PC-3 (cell line): ENCODE measurements at regions not wholly inside any gene's neighbourhood (a gene's known extent, or its start where the extent isn't known, plus 50 kb on each side); places are given as distances from the start of the nearest gene placed in this dataset.

Experiments used
- ATAC-seq: fragments of 200-7000 bp; cut with Tn5 transposase; 2 replicates; pipeline ENCODE4 v1.9.1; 2020; ENCODE audit warnings: mild to moderate bottlenecking, moderate library complexity
- BruUV-seq: library from RNA; stranded (reverse); fragments of 400-500 nt; replicated peaks from 2 replicates; lab custom pipeline; 2021; lab: Mats Ljungman, UMichigan
- CTCF ChIA-PET: fragments of 300-600 bp; sonication (Branson Sonifier 250); formaldehyde crosslinking; loops from one replicate; lab custom pipeline; 2022; ENCODE audit warnings: antibody characterized with exemption; lab: Charles Lee
- POLR2A ChIA-PET: fragments of 300-600 bp; sonication (Branson Sonifier 250); formaldehyde crosslinking; loops from one replicate; lab custom pipeline; 2022; ENCODE audit warnings: antibody characterized with exemption; ENCODE audit not compliant: unreplicated experiment; lab: Charles Lee
- DNase-seq: peaks from one replicate; pipeline ENCODE4 v3.0.0-alpha.2; 2015
- H2AFZ ChIP-seq: fragments of 300-600 bp; sonication (generic); 2 replicates; pipeline ENCODE4 v1.6.0; 2016; ENCODE audit warnings: antibody characterized with exemption, low read length
- H3F3A ChIP-seq: fragments of 300-600 bp; sonication (generic); one replicate; pipeline ENCODE4 v1.6.0; 2017; ENCODE audit warnings: antibody characterized with exemption, low read length, control low read depth, mild to moderate bottlenecking; ENCODE audit not compliant: unreplicated experiment
- H3K27ac ChIP-seq: fragments of 300-600 bp; sonication (generic); 2 replicates; pipeline ENCODE4 v1.5.1; 2016; ENCODE audit warnings: mild to moderate bottlenecking, low read length
- H3K27me3 ChIP-seq: fragments of 300-600 bp; sonication (generic); 2 replicates; pipeline ENCODE4 v1.6.1; 2016; ENCODE audit warnings: low read length, mixed read lengths
- H3K36me3 ChIP-seq: fragments of 300-600 bp; sonication (generic); 2 replicates; pipeline ENCODE4 v1.6.1; 2016; ENCODE audit warnings: low read depth, mixed run types, low read length, mixed read lengths
- H3K4me1 ChIP-seq: fragments of 300-600 bp; sonication (generic); 2 replicates; pipeline ENCODE4 v1.5.1; 2016; ENCODE audit warnings: low read length; ENCODE audit not compliant: insufficient read depth
- H3K4me2 ChIP-seq: fragments of 300-600 bp; sonication (generic); 2 replicates; pipeline ENCODE4 v1.6.0; 2016; ENCODE audit warnings: low read length
- H3K4me3 ChIP-seq: fragments of 300-600 bp; sonication (generic); 2 replicates; pipeline ENCODE4 v1.5.1; 2016; ENCODE audit warnings: mild to moderate bottlenecking, low read length, mixed read lengths
- H3K79me2 ChIP-seq: fragments of 300-600 bp; sonication (generic); 2 replicates; pipeline ENCODE4 v1.6.1; 2017; ENCODE audit warnings: low read length, mixed read lengths
- H3K9ac ChIP-seq: fragments of 300-600 bp; sonication (generic); 2 replicates; pipeline ENCODE4 v1.6.0; 2016; ENCODE audit warnings: mild to moderate bottlenecking, low read length
- H3K9me2 ChIP-seq: fragments of 300-600 bp; sonication (generic); replicated peaks from 2 replicates; pipeline ENCODE4 v1.6.1; 2016; ENCODE audit warnings: mixed run types, low read length, mixed read lengths
- H3K9me3 ChIP-seq: fragments of 300-600 bp; sonication (generic); 2 replicates; pipeline ENCODE4 v1.6.1; 2016; ENCODE audit warnings: low read length, mixed read lengths
- H4K20me1 ChIP-seq: fragments of 300-600 bp; sonication (generic); 2 replicates; pipeline ENCODE4 v1.6.1; 2016; ENCODE audit warnings: low read length, mixed read lengths
- CTCF ChIP-seq: fragments of 300-600 bp; sonication (generic); conservative IDR thresholded peaks from 2 replicates; pipeline ENCODE4 v1.5.1; 2017; ENCODE audit warnings: antibody characterized with exemption, low read depth, mild to moderate bottlenecking, low read length
- EZH2 ChIP-seq: fragments of 300-600 bp; sonication (generic); IDR thresholded peaks from one replicate; pipeline ENCODE4 v1.6.1; 2017; ENCODE audit warnings: antibody characterized with exemption, mild to moderate bottlenecking, low read length; ENCODE audit not compliant: unreplicated experiment
- EZH2phosphoT487 ChIP-seq: fragments of 300-600 bp; sonication (generic); IDR thresholded peaks from 2 replicates; pipeline ENCODE4 v1.6.1; 2018; ENCODE audit warnings: mild to moderate bottlenecking, antibody characterized with exemption, low read length, borderline replicate concordance
- intact Hi-C: fragments of 100-400 bp; cut with micrococcal nuclease; formaldehyde crosslinking; loops from 2 replicates; pipeline ENCODE4 v1.9.0; 2023

DNA sequence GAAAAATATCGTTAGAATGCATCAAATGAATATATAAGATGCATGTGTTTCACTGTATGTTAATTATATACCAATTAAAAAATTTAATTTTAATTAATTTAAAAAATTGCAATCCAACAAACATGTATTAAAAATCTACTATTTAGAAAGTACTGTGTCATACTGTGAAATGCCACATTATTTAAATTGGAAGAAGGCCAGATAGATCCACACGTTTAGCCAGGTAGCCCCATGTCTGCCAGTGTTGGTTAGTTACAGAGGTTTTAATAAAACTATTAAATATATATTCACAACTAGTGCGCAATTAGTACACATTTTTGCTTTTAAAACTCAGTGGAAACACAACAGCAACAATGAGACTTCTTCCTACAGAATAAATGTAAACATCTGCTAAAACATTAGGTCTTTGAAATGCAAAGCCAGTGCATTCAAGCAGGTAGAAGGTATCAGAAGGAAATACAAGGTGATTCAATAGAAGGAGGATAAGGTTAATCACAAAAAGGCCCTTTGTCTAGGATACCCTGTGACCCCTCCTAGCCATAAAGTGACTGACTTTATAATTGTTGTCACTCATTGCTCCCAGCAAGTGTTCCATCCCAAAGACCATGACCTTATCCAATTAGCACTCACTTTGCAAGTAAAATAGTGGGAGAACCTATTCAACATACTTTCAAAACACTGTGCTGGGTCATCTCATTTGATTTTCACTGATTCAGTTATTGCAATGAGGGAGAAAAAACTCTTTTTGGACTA is 211.5 kb downstream of the TTLL7 start:
- TF ChIP-seq EZH2 = no peak
- no peak for TF ChIP-seq CTCF
- no peak for TF ChIP-seq EZH2phosphoT487
- ChIA-PET POLR2A (interaction anchor here (0.5 kb wide), 1 partner anchor 16 kb away, joined by 3 read pairs; no protein-coding TSS in a partner anchor), CTCF (no interaction called here)
- DNase-seq (no peak), ATAC-seq (no peak)
- no TSS peak for BruUV-seq
- H3K9me3 ChIP-seq = no peaks in the 10 kb centered on the region
- 0 out of 2 replicates have a peak, but pooled peaks cover 6% of the 10 kb centered on the region for H3K27me3 ChIP-seq
- H3K36me3 ChIP-seq = no peaks in the 10 kb centered on the region
- H3K4me1 ChIP-seq = 0 out of 2 replicates have a peak, but pooled peaks cover 3% of the 10 kb centered on the region
- no peaks in the 10 kb centered on the region for H3F3A ChIP-seq
- H4K20me1 ChIP-seq = no peaks in the 10 kb centered on the region
- H3K9ac ChIP-seq = no peak overlapping the region
- no peak overlapping the region for H3K4me3 ChIP-seq
- H2AFZ ChIP-seq = no peak overlapping the region
- no peak overlapping the region for H3K4me2 ChIP-seq
- no peak overlapping the region for H3K27ac ChIP-seq
- no peaks in the 10 kb centered on the region for H3K9me2 ChIP-seq
- no peaks in the 10 kb centered on the region for H3K79me2 ChIP-seq
- intact Hi-C loops = no loop called here

- Histone ChIP-seq H4K20me1 (no peaks in the 10 kb centered on the region), H3K9me3 (no peaks in the 10 kb centered on the region), H3K4me1 (no peaks in the 10 kb centered on the region), H3F3A (no peaks in the 10 kb centered on the region), H3K4me3 (no peak overlapping the region), H3K9ac (no peak overlapping the region), H3K36me3 (no peaks in the 10 kb centered on the region), H3K27ac (no peak overlapping the region), H3K27me3 (peaks cover 45% of the 10 kb centered on the region), H2AFZ (no peak overlapping the region), H3K9me2 (no peaks in the 10 kb centered on the region), H3K4me2 (no peak overlapping the region), H3K79me2 (no peaks in the 10 kb centered on the region)
- intact Hi-C loops = no loop called here
- BruUV-seq = no TSS peak
- ATAC-seq = no peak
- DNase-seq = no peak
- CTCF ChIA-PET = no interaction called here
- POLR2A ChIA-PET = no interaction called here
- TF ChIP-seq EZH2 (no peak), CTCF (no peak), EZH2phosphoT487 (no peak)
Measured at GRCh38 chr1:83781667-83782066, 217.3 kb downstream of the TTLL7 start.

GRCh38 chr1:83779565-83779964 is 219.4 kb downstream of the TTLL7 start:
- H3K4me1 ChIP-seq = no peaks in the 10 kb centered on the region
- H2AFZ ChIP-seq = no peak overlapping the region
- no TSS peak for BruUV-seq
- no peak overlapping the region for H3K9ac ChIP-seq
- H3K27ac ChIP-seq = no peak overlapping the region
- no peak for TF ChIP-seq EZH2phosphoT487
- no peak for TF ChIP-seq CTCF
- no peak for TF ChIP-seq EZH2
- no peak overlapping the region for H3K4me2 ChIP-seq
- peaks cover 66% of the 10 kb centered on the region for H3K27me3 ChIP-seq
- DNase-seq = no peak
- H3K36me3 ChIP-seq = no peaks in the 10 kb centered on the region
- no peaks in the 10 kb centered on the region for H3K79me2 ChIP-seq
- POLR2A ChIA-PET = no interaction called here
- no peak for ATAC-seq
- H3F3A ChIP-seq = no peaks in the 10 kb centered on the region
- H3K4me3 ChIP-seq = no peak overlapping the region
- no peaks in the 10 kb centered on the region for H4K20me1 ChIP-seq
- no peaks in the 10 kb centered on the region for H3K9me2 ChIP-seq
- intact Hi-C loops = no loop called here
- CTCF ChIA-PET = no interaction called here
- H3K9me3 ChIP-seq = no peaks in the 10 kb centered on the region
